Progenitor cell of endocrine pancreas (in vitro differentiated cells): ENCODE measurements at regions not wholly inside any gene's neighbourhood (a gene's known extent, or its start where the extent isn't known, plus 50 kb on each side); places are given as distances from the start of the nearest gene placed in this dataset.

ENCODE experiments used
- DNase-seq: peaks from one replicate; pipeline ENCODE4 v3.0.0; 2021; ENCODE audit warnings: low spot score; ENCODE audit not compliant: unreplicated experiment
- H3K27ac Mint-ChIP-seq: 2 replicates; pipeline ENCODE4 v1.8.0; 2021; ENCODE audit warnings: mild to moderate bottlenecking, moderate library complexity, mixed read lengths
- H3K27me3 Mint-ChIP-seq: 2 replicates; pipeline ENCODE4 v1.8.0; 2021; ENCODE audit warnings: mixed read lengths
- H3K36me3 Mint-ChIP-seq: 2 replicates; pipeline ENCODE4 v1.8.0; 2022; ENCODE audit warnings: mixed read lengths; ENCODE audit not compliant: insufficient read depth
- H3K4me1 Mint-ChIP-seq: 2 replicates; pipeline ENCODE4 v1.8.0; 2021; ENCODE audit warnings: low read depth, mixed read lengths
- H3K4me3 Mint-ChIP-seq: 2 replicates; pipeline ENCODE4 v1.8.0; 2021; ENCODE audit warnings: low read depth, mild to moderate bottlenecking, moderate library complexity, mixed read lengths
- H3K9me3 Mint-ChIP-seq: 2 replicates; pipeline ENCODE4 v1.8.0; 2021; ENCODE audit warnings: low read depth, mixed read lengths
- TF ChIP-seq, protein P1 (sequence below): fragments of 200-600 bp; sonication (generic); IDR thresholded peaks from one replicate; pipeline ENCODE4 v1.5.0; 2021; ENCODE audit warnings: antibody characterized with exemption, mild to moderate bottlenecking; ENCODE audit not compliant: unreplicated experiment

DNA sequence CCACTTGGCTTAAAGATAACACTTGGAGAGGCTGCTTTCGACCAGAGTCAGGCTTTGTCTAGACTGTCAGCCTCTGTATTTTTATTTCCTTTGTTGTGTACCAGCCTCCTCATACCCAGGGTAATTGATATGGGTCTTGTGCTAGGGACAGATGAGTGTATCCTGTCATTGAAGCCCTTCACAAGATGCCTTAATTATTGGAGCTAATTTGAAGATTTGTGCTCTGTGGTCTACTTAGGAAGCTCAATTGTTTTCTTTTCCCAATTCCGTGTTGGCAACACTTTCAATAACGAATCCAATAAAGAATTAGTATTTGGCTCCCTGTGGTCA is 60.5 kb upstream of the DPH6 start:
- H3K4me3 Mint-ChIP-seq, result no peak overlapping the region
- no peaks in the 10 kb centered on the region for H3K4me1 Mint-ChIP-seq
- no peaks in the 10 kb centered on the region for H3K27me3 Mint-ChIP-seq
- no peak overlapping the region for H3K27ac Mint-ChIP-seq
- H3K36me3 Mint-ChIP-seq, result no peaks in the 10 kb centered on the region
- TF ChIP-seq, protein P1, sequence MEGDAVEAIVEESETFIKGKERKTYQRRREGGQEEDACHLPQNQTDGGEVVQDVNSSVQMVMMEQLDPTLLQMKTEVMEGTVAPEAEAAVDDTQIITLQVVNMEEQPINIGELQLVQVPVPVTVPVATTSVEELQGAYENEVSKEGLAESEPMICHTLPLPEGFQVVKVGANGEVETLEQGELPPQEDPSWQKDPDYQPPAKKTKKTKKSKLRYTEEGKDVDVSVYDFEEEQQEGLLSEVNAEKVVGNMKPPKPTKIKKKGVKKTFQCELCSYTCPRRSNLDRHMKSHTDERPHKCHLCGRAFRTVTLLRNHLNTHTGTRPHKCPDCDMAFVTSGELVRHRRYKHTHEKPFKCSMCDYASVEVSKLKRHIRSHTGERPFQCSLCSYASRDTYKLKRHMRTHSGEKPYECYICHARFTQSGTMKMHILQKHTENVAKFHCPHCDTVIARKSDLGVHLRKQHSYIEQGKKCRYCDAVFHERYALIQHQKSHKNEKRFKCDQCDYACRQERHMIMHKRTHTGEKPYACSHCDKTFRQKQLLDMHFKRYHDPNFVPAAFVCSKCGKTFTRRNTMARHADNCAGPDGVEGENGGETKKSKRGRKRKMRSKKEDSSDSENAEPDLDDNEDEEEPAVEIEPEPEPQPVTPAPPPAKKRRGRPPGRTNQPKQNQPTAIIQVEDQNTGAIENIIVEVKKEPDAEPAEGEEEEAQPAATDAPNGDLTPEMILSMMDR, result no peak
- DNase-seq, result no peak
- H3K9me3 Mint-ChIP-seq, result peaks cover 11% of the 10 kb centered on the region

DNA sequence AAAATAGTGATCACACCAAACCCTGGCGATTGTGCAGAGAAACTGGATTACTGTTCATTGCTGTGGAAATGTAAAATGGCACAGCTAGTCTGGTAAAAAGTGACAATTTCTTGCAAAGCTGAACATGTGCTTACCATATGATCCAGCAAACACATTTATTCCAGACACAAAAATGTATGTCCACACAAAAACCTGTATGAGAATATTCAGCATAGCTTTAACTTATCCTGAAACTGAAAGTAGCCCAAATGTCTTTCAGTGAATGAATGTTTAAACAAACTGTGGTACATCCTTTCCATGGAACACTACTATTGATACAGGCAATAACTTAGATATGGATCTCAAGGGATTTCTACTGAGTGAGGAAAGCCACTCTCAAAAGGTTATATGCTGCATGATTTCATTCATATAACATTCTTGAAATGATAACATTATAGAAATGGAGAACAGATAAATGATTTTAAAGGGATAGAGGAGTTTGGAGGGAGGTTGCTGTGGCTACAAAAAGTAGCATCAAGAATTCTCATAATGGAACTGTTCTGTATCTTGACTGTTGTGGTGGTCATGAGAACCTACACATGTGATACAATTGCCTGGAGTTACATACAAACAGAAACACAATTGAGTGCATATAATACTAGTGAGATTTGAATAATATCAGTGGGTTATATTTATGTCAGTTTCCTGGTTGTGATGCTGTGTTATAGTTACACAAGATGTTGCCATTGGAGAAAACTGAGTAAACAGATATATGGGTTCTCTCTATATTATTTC is 70.7 kb upstream of the DPH6 start:
- no peaks in the 10 kb centered on the region for H3K27me3 Mint-ChIP-seq
- no peaks in the 10 kb centered on the region for H3K36me3 Mint-ChIP-seq
- H3K27ac Mint-ChIP-seq, result no peak overlapping the region
- TF ChIP-seq, protein P1, result no peak
- H3K4me1 Mint-ChIP-seq, result no peaks in the 10 kb centered on the region
- no peak for DNase-seq
- no peaks in the 10 kb centered on the region for H3K9me3 Mint-ChIP-seq
- H3K4me3 Mint-ChIP-seq, result no peak overlapping the region

DNA sequence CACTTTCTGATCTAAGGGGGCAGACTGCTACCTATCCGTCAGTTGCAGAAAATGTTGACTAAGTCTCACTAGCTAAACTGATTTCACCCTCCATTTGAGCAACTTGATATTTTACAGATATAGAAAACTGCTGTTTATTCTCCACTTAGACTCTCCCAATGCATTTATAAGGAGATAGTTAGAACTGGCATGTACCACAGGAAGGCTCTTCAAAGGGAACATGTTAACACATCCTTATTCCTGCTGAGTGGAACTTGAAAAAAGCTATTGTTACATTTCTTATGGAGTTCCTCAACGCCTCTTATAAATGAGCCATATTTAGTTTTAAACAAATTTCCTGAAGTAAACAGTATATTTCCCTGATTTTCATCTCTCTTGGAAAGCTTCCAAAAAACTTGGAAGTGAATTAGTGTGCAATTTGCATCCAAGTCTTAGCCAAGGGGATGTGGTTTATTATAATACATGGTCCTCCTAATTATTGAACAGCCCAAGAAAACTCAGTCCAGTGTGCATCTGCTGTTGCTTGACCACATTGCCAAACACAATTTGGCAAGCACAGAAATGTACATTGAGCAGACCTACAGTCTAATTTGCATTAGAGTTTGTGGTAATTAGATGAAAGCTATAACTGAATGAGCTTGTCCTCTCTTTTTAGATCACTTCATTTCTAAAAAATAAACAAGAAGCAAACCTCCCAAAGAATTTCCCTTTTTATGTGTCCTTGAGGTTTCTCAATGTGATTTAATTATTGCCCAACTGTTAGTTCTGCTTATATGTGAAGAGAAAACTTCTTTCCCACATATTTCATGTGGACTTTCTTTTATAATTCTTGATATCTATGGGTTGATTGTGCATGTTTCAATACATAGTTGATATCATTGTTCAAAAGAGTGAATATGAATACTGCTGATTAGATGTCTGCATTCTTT is 72.6 kb upstream of the DPH6 start:
- H3K36me3 Mint-ChIP-seq, result no peaks in the 10 kb centered on the region
- H3K9me3 Mint-ChIP-seq, result no peaks in the 10 kb centered on the region
- H3K27ac Mint-ChIP-seq, result no peak overlapping the region
- TF ChIP-seq, protein P1, result no peak
- no peak for DNase-seq
- H3K4me1 Mint-ChIP-seq, result no peaks in the 10 kb centered on the region
- no peaks in the 10 kb centered on the region for H3K27me3 Mint-ChIP-seq
- H3K4me3 Mint-ChIP-seq, result no peak overlapping the region

DNA sequence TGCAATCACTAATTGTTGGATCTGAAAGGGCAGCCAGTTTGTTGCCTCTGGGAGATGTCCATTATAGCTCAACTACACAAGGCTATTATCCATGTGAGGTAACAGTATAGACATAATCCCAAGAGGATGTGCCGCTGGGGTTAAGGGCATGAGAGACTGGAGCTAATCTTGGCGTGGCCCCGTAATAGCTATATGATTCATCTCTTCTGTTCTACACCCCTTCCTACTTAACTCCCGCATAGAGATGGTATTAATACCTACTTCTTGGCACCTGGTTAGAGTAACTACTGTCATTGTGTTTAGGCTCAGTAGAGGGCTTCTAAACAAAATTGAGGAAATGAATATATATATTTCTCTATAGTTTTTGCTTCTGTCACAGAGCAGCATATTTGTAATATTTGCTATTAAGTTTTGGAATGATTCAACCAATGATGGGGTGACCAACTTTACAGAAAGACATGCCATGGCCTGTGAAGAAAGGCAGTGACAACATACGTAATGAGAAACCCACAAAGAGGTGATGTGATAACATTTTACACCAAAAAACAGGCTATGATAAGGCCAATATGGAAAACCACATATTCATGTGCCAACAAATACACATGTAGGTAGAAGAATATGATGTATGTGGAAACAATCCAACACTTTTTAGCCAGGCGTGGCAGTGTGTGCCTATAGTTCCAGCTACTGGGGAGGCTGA is 76.8 kb upstream of the DPH6 start:
- no peaks in the 10 kb centered on the region for H3K27me3 Mint-ChIP-seq
- no peak for DNase-seq
- no peak overlapping the region for H3K4me3 Mint-ChIP-seq
- TF ChIP-seq, protein P1, result no peak
- no peak overlapping the region for H3K27ac Mint-ChIP-seq
- H3K4me1 Mint-ChIP-seq, result peaks cover 10% of the 10 kb centered on the region
- no peaks in the 10 kb centered on the region for H3K36me3 Mint-ChIP-seq
- H3K9me3 Mint-ChIP-seq, result peaks cover 4% of the 10 kb centered on the region

DNA sequence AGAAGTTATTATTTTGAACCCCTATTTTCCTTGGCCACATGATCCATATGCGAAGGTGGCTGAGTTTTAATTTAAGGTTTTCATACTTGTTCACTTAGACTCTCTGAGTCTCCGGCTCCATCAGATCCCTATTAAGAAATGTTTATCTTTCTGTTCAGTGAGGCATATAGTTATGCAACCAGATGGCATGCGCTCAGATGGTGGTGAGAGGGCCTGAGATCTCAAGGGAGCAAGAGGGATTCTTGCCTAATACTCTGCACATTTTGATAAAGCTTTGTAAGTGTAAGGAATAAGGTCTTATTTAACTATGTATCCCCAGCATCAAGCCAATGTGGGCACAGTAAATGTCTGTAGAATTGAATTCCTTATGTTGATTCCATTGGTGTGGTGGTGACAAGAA is 78.9 kb upstream of the DPH6 start:
- DNase-seq, result no peak
- Mint-ChIP-seq H3K4me1 (peaks cover 13% of the 10 kb centered on the region), H3K36me3 (no peaks in the 10 kb centered on the region), H3K27me3 (no peaks in the 10 kb centered on the region), H3K4me3 (no peak overlapping the region), H3K9me3 (peaks cover 4% of the 10 kb centered on the region), H3K27ac (no peak overlapping the region)
- TF ChIP-seq, protein P1, result no peak
